GM23338 (cell line): ENCODE measurements at regions not wholly inside any gene's neighbourhood (a gene's known extent, or its start where the extent isn't known, plus 50 kb on each side); places are given as distances from the start of the nearest gene placed in this dataset.
A peak's percentile ranks its signal among the peaks of the same experiment; 100 is the strongest.

Experiments used
- ATAC-seq: fragments of 200-7000 bp; cut with Tn5 transposase; 3 replicates; pipeline ENCODE4 v1.9.1; 2020
- DNase-seq: peaks from one replicate; pipeline ENCODE4 v3.0.0-alpha.2; 2015; ENCODE audit warnings: low spot score
- H2AFZ ChIP-seq: fragments of 200-600 bp; sonication (generic); 2 replicates; pipeline ENCODE4 v1.8.0; 2016; ENCODE audit warnings: antibody characterized with exemption, mild to moderate bottlenecking, moderate library complexity
- H3F3A ChIP-seq: fragments of 200-600 bp; sonication (generic); replicated peaks from 2 replicates; pipeline ENCODE4 v1.8.0; 2017; ENCODE audit warnings: antibody characterized with exemption, mixed run types, low read depth
- H3K27ac ChIP-seq: fragments of 200-600 bp; sonication (generic); 2 replicates; pipeline ENCODE4 v1.6.1; 2016; ENCODE audit warnings: low read depth
- H3K27me3 ChIP-seq: fragments of 200-600 bp; sonication (generic); 2 replicates; pipeline ENCODE4 v1.8.0; 2016; ENCODE audit warnings: mild to moderate bottlenecking, mixed run types, moderate library complexity; ENCODE audit not compliant: insufficient read depth
- H3K36me3 ChIP-seq: fragments of 200-600 bp; sonication (generic); 2 replicates; pipeline ENCODE4 v1.8.0; 2016; ENCODE audit warnings: mild to moderate bottlenecking; ENCODE audit not compliant: insufficient read depth
- H3K4me1 ChIP-seq: fragments of 200-600 bp; sonication (generic); 2 replicates; pipeline ENCODE4 v1.8.0; 2016; ENCODE audit warnings: mild to moderate bottlenecking, moderate library complexity; ENCODE audit not compliant: insufficient read depth
- H3K4me2 ChIP-seq: fragments of 200-600 bp; sonication (generic); 2 replicates; pipeline ENCODE4 v1.7.1; 2017; ENCODE audit warnings: mixed run types
- H3K4me3 ChIP-seq: fragments of 200-600 bp; sonication (generic); 2 replicates; pipeline ENCODE4 v1.6.1; 2016; ENCODE audit warnings: mixed run types
- H3K79me2 ChIP-seq: fragments of 200-600 bp; sonication (generic); replicated peaks from 2 replicates; pipeline ENCODE4 v1.8.0; 2017; ENCODE audit warnings: mild to moderate bottlenecking; ENCODE audit not compliant: insufficient read depth
- H3K9me2 ChIP-seq: fragments of 200-600 bp; sonication (generic); 2 replicates; pipeline ENCODE4 v1.8.0; 2017; ENCODE audit not compliant: insufficient read depth
- H4K20me1 ChIP-seq: fragments of 200-600 bp; sonication (generic); replicated peaks from 2 replicates; pipeline ENCODE4 v1.8.0; 2017; ENCODE audit warnings: mild to moderate bottlenecking; ENCODE audit not compliant: insufficient read depth
- H3K27ac Mint-ChIP-seq: 2 replicates; pipeline ENCODE4 v1.8.0; 2020; ENCODE audit warnings: inconsistent platforms, mild to moderate bottlenecking, moderate library complexity, mixed read lengths
- H3K27me3 Mint-ChIP-seq: 3 replicates; pipeline ENCODE4 v1.8.0; 2022; ENCODE audit warnings: low read depth, mild to moderate bottlenecking, moderate library complexity, mixed read lengths, inconsistent platforms; ENCODE audit not compliant: insufficient read depth, poor library complexity
- H3K36me3 Mint-ChIP-seq: 3 replicates; pipeline ENCODE4 v1.8.0; 2021; ENCODE audit warnings: low read depth, mild to moderate bottlenecking, inconsistent platforms, moderate library complexity, mixed read lengths
- H3K4me1 Mint-ChIP-seq: 3 replicates; pipeline ENCODE4 v1.8.0; 2020; ENCODE audit warnings: mild to moderate bottlenecking, inconsistent platforms, mixed read lengths
- H3K4me3 Mint-ChIP-seq: 3 replicates; pipeline ENCODE4 v1.8.0; 2021; ENCODE audit warnings: moderate library complexity, mild to moderate bottlenecking, inconsistent platforms, mixed read lengths
- H3K9me3 Mint-ChIP-seq: 3 replicates; pipeline ENCODE4 v1.8.0; 2020; ENCODE audit warnings: moderate library complexity, mild to moderate bottlenecking, inconsistent platforms, mixed read lengths
- CTCF ChIP-seq, 2 experiments: fragments of 200-600 bp in 1 of 2; sonication (generic) in 1 of 2; conservative IDR thresholded peaks; 2 replicates each; pipeline versions ENCODE4 v1.5.1 to v1.6.1; 2016 to 2017; ENCODE audit warnings: antibody characterized with exemption in 2 of 2, low read depth in 2 of 2, mild to moderate bottlenecking in 2 of 2, moderate library complexity in 1 of 2
- REST ChIP-seq: IDR thresholded peaks from one replicate; pipeline ENCODE4 v1.6.1; 2018; ENCODE audit warnings: antibody characterized with exemption; ENCODE audit not compliant: unreplicated experiment
- STAT1 ChIP-seq: IDR thresholded peaks from one replicate; pipeline ENCODE4 v1.6.1; 2016; ENCODE audit warnings: antibody characterized with exemption; ENCODE audit not compliant: unreplicated experiment
- ZNF114 ChIP-seq: fragments of 250-450 bp; sonication (Bioruptor Pico); IDR thresholded peaks from 2 replicates; pipeline ENCODE4 v1.5.0; 2020; ENCODE audit warnings: mild to moderate bottlenecking, moderate library complexity
- ZNF331 ChIP-seq: fragments of 250-450 bp; sonication (Bioruptor Pico); IDR thresholded peaks from 2 replicates; pipeline ENCODE4 v1.5.0; 2020; ENCODE audit warnings: low read depth, mild to moderate bottlenecking, moderate library complexity
- ZNF462 ChIP-seq: fragments of 250-450 bp; sonication (Bioruptor Pico); IDR thresholded peaks from 2 replicates; pipeline ENCODE4 v1.5.0; 2020; ENCODE audit warnings: mild to moderate bottlenecking, moderate library complexity

GRCh38 chr4:123651066-123651465 lies 254.5 kb downstream of the SPRY1 start:
- Mint-ChIP-seq H3K4me1 (peaks cover 12% of the 10 kb centered on the region; the same call in 2 of the 3 replicates), H3K9me3 (peaks cover 17% of the 10 kb centered on the region), H3K4me3 (no peak overlapping the region), H3K36me3 (peaks cover 14% of the 10 kb centered on the region; the same call in 2 of the 3 replicates), H3K27ac (no peak overlapping the region), H3K27me3 (no peaks in the 10 kb centered on the region)
- H3F3A ChIP-seq: no peaks in the 10 kb centered on the region
- DNase-seq (no peak), ATAC-seq (no peak)
- no peak overlapping the region for H3K4me2 ChIP-seq
- H4K20me1 ChIP-seq: no peaks in the 10 kb centered on the region
- no peak for TF ChIP-seq REST
- no peak for TF ChIP-seq ZNF331
- TF ChIP-seq STAT1: no peak
- no peak for TF ChIP-seq CTCF (conservative IDR thresholded peaks at IDR 0.05; ENCODE audit: low read depth in 2 of 2)
- TF ChIP-seq ZNF462: no peak
- no peak for TF ChIP-seq ZNF114 (CRISPR knock-in tag)
- no peaks in the 10 kb centered on the region for H3K36me3 ChIP-seq
- H3K27me3 ChIP-seq: no peaks in the 10 kb centered on the region
- H3K27ac ChIP-seq: no peak overlapping the region
- no peaks in the 10 kb centered on the region for H3K9me2 ChIP-seq
- no peak overlapping the region for H3K4me3 ChIP-seq
- H3K79me2 ChIP-seq: no peaks in the 10 kb centered on the region
- H2AFZ ChIP-seq: peak overlapping the region; percentile 18; the same call in 1 of the 2 replicates
- peaks cover 16% of the 10 kb centered on the region; the same call in 1 of the 2 replicates for H3K4me1 ChIP-seq
